ENCODE measurements at regions not wholly inside any gene's neighbourhood (a gene's known extent, or its start where the extent isn't known, plus 50 kb on each side); places are given as distances from the start of the nearest gene placed in this dataset.

DNA sequence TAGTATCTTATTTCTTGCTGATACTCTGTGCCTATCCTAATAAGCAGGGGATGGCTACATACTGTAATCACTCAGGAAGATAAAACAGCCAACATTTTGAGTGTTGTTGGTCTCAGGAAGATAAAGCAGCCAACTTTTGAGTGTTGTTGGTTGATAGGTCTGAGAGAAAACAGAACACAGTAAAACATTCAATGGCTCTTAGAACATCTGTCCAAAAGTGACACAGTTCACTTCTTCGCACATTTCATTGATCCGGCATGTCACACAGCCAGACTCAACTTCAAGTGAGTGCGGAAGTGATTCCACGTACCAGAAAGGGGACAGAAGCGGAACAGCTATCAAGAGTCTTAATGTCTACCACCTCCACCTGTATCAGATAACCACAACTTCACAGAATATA lies 87.3 kb upstream of the DMD start:
- H3K36me3 ChIP-seq (replicated peaks; ENCODE audit: control insufficient read depth, insufficient read depth, low read length) = no peaks in the 10 kb centered on the region
- no peak overlapping the region for H3K4me3 ChIP-seq (ENCODE audit: insufficient read depth, low read depth, low read length)
- DNase-seq = no peak
- H3K27me3 ChIP-seq (ENCODE audit: control insufficient read depth, insufficient read depth, low read length) = no peaks in the 10 kb centered on the region

DNA sequence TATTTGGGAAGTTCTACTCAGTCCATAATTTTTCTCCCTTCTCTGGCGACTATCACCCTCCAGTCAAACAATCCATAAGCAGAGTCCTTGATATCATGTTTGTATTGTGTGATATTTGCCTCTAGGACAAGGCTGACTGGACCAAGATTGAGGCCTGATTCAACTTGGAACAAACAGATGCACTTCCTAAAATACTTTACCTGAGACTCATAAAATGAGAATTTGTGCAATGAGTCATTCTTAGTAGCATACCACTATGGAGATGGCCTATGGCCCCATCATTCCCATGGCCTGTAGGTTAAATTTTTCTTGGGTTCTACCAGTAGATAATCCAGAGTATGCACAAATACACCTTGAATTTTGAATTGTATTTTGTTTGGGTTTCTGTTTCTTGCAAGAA lies 74.2 kb upstream of the DMD start:
- Histone ChIP-seq H3K36me3 (replicated peaks; ENCODE audit: control insufficient read depth, insufficient read depth, low read length) (no peaks in the 10 kb centered on the region), H3K4me3 (ENCODE audit: insufficient read depth, low read depth, low read length) (no peak overlapping the region), H3K27me3 (ENCODE audit: control insufficient read depth, insufficient read depth, low read length) (no peaks in the 10 kb centered on the region)
- no peak for DNase-seq

DNA sequence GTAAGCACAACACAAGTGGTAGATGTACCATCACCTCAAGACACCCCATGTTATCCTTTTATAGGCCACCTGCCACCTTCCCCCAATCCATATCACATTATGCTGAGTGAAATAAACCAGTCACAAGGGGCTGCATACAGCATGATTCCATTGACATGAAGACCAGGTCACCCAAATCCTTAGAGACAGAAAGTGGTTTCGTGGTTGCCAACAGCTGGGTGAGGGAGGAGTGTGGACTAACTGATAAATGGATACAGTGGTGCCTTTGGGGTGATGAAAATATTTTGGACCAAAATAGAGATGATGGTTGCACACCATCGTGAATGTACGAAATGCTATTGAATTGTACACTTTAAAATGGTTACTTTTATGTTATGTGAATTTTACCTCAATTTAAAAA lies 65.7 kb upstream of the DMD start:
- no peak for DNase-seq
- H3K27me3 ChIP-seq (ENCODE audit: control insufficient read depth, insufficient read depth, low read length) = no peaks in the 10 kb centered on the region
- no peaks in the 10 kb centered on the region for H3K36me3 ChIP-seq (replicated peaks; ENCODE audit: control insufficient read depth, insufficient read depth, low read length)
- H3K4me3 ChIP-seq (ENCODE audit: insufficient read depth, low read depth, low read length) = no peak overlapping the region

DNA sequence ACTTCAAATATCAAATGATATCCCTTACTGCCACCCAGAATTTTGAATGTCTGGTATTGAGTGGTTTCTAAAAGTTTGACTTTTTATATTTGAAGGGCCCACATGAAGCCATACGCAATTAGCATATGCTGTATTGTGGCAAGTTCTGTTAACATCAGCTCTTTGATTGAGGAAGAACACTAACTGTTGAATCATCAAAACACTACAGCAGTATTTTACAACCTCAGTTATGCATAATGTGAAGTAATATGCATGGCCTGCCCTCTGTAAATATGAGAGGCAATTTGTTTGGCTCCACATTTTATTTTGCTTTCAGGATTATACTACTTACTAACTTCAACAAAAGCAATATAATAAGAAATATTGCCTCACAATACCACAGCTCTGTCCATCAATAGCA lies 62.2 kb upstream of the DMD start:
- H3K36me3 ChIP-seq (replicated peaks; ENCODE audit: control insufficient read depth, insufficient read depth, low read length) = no peaks in the 10 kb centered on the region
- no peak for DNase-seq

DNA sequence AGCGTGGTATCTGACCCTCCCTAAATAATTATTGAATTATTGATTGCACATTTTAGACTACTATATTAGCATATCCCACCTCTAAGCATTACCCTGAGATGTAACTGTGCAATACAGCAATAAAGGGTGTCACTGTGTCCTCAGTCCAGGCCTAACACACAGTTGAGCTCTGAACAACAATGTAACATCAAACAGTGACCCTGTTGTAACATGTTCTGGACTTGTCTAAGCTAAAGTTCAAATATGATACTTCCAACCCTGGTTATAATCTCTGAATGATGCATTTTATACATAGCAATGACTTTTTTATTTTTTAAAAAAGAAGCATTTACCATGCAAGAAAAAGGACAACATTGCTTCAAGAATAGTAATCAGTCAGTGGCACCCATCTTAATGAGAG lies 61.6 kb upstream of the DMD start:
- H3K27me3 ChIP-seq (ENCODE audit: control insufficient read depth, insufficient read depth, low read length) = no peaks in the 10 kb centered on the region
- H3K4me3 ChIP-seq (ENCODE audit: insufficient read depth, low read depth, low read length) = no peak overlapping the region
- no peak for DNase-seq
- H3K36me3 ChIP-seq (replicated peaks; ENCODE audit: control insufficient read depth, insufficient read depth, low read length) = no peaks in the 10 kb centered on the region

More for the DNA sequence above, 62.2 kb upstream of the DMD start:
- Histone ChIP-seq H3K4me3 (ENCODE audit: insufficient read depth, low read depth, low read length) (no peak overlapping the region), H3K27me3 (ENCODE audit: control insufficient read depth, insufficient read depth, low read length) (no peaks in the 10 kb centered on the region)
